ENCODE measurements at regions not wholly inside any gene's neighbourhood (a gene's known extent, or its start where the extent isn't known, plus 50 kb on each side); places are given as distances from the start of the nearest gene placed in this dataset.

GRCh38 chr13:67303661-67304333 lies 73.7 kb upstream of the PCDH9 start:
- no peak overlapping the region for H3K4me3 ChIP-seq (replicated peaks; ENCODE audit: low read depth, low read length)
- no peak for TF ChIP-seq CTCF (IDR thresholded peaks at IDR 0.05; ENCODE audit: low read length, missing control alignments)
- no peak for DNase-seq (ENCODE audit: low read depth)

GRCh38 chr13:67299751-67300150 lies 69.6 kb upstream of the PCDH9 start:
- no peak overlapping the region for H3K4me3 ChIP-seq (replicated peaks; ENCODE audit: low read depth, low read length)
- no peak for TF ChIP-seq CTCF (IDR thresholded peaks at IDR 0.05; ENCODE audit: low read length, missing control alignments)
- DNase-seq (ENCODE audit: low read depth) = peak; percentile 55

- TF ChIP-seq CTCF (IDR thresholded peaks at IDR 0.05; ENCODE audit: low read length, missing control alignments) = no peak
Measured at GRCh38 chr13:67299072-67299635, 69.0 kb upstream of the PCDH9 start.

GRCh38 chr13:67298297-67298696 lies 68.2 kb upstream of the PCDH9 start:
- no peak for DNase-seq (ENCODE audit: low read depth)
- TF ChIP-seq CTCF (IDR thresholded peaks at IDR 0.05; ENCODE audit: low read length, missing control alignments) = no peak
- no peak overlapping the region for H3K4me3 ChIP-seq (replicated peaks; ENCODE audit: low read depth, low read length)

More at GRCh38 chr13:67299072-67299635, 69.0 kb upstream of the PCDH9 start:
- no peak overlapping the region for H3K4me3 ChIP-seq (replicated peaks; ENCODE audit: low read depth, low read length)
- peak; percentile 94 for DNase-seq (ENCODE audit: low read depth)

- DNase-seq (ENCODE audit: low read depth) = no peak
- no peak for TF ChIP-seq CTCF (IDR thresholded peaks at IDR 0.05; ENCODE audit: low read length, missing control alignments)
Measured at GRCh38 chr13:67296511-67296910, 66.4 kb upstream of the PCDH9 start.

GRCh38 chr13:67292886-67293285 lies 62.8 kb upstream of the PCDH9 start:
- DNase-seq (ENCODE audit: low read depth) = no peak
- TF ChIP-seq CTCF (IDR thresholded peaks at IDR 0.05; ENCODE audit: low read length, missing control alignments) = no peak
- H3K4me3 ChIP-seq (replicated peaks; ENCODE audit: low read depth, low read length) = no peak overlapping the region

More at GRCh38 chr13:67296511-67296910, 66.4 kb upstream of the PCDH9 start:
- H3K4me3 ChIP-seq (replicated peaks; ENCODE audit: low read depth, low read length) = no peak overlapping the region

- H3K4me3 ChIP-seq (replicated peaks; ENCODE audit: low read depth, low read length) = no peak overlapping the region
- no peak for DNase-seq (ENCODE audit: low read depth)
- no peak for TF ChIP-seq CTCF (IDR thresholded peaks at IDR 0.05; ENCODE audit: low read length, missing control alignments)
Measured at GRCh38 chr13:67285611-67286010, 55.5 kb upstream of the PCDH9 start.
